A549 (cell line): ENCODE measurements at regions not wholly inside any gene's neighbourhood (a gene's known extent, or its start where the extent isn't known, plus 50 kb on each side); places are given as distances from the start of the nearest gene placed in this dataset.

Source experiments
- BHLHE40 ChIP-seq: IDR thresholded peaks from 2 replicates; pipeline ENCODE4 v1.6.1; 2012; ENCODE audit warnings: low read depth, low read length, inconsistent platforms
- CHD2 ChIP-seq: fragments of 150-350 bp; IDR thresholded peaks from 2 replicates; pipeline ENCODE4 v1.6.1; 2014; ENCODE audit warnings: low read length; ENCODE audit not compliant: partially characterized antibody
- EP300 ChIP-seq, 2 experiments: fragments of >200 bp; sonication (Bioruptor Twin); formaldehyde crosslinking; IDR thresholded peaks; 2 replicates in 1 of 2; 3 replicates in 1 of 2; pipeline ENCODE4 v1.6.1; 2016 to 2017
- ESRRA ChIP-seq: fragments of 150-350 bp; IDR thresholded peaks from 2 replicates; pipeline ENCODE4 v1.6.1; 2014; ENCODE audit warnings: mild to moderate bottlenecking, low read length, borderline replicate concordance
- JUN ChIP-seq, 2 experiments: fragments of >200 bp; sonication (Bioruptor Twin); formaldehyde crosslinking; IDR thresholded peaks; 2 replicates in 1 of 2; 3 replicates in 1 of 2; pipeline ENCODE4 v1.6.1; 2016 to 2017
- JUNB ChIP-seq: fragments of >200 bp; sonication (Bioruptor Twin); formaldehyde crosslinking; IDR thresholded peaks from 2 replicates; pipeline ENCODE4 v1.6.1; 2016
- POLR2A ChIP-seq: IDR thresholded peaks from 2 replicates; pipeline ENCODE4 v1.6.1; 2012; ENCODE audit warnings: mild to moderate bottlenecking, low read length
- POLR2AphosphoS2 ChIP-seq: conservative IDR thresholded peaks from 2 replicates; pipeline ENCODE4 v1.6.1; 2012; ENCODE audit warnings: low read length, improper control_type of control experiment, inconsistent platforms
- RAD21 ChIP-seq, 2 experiments: fragments of >200 bp in 1 of 2; sonication (Bioruptor Twin) in 1 of 2; formaldehyde crosslinking in 1 of 2; IDR thresholded peaks in 1 of 2; conservative IDR thresholded peaks in 1 of 2; 2 replicates in 1 of 2; 3 replicates in 1 of 2; pipeline ENCODE4 v1.6.1; 2012 to 2018; ENCODE audit warnings: inconsistent platforms in 1 of 2
- RFX5 ChIP-seq: fragments of 450-650 bp; IDR thresholded peaks from 2 replicates; pipeline ENCODE4 v1.7.1; 2014; ENCODE audit warnings: antibody characterized with exemption, mild to moderate bottlenecking, moderate library complexity
- SMC3 ChIP-seq: fragments of >200 bp; sonication (Bioruptor Twin); formaldehyde crosslinking; IDR thresholded peaks from 3 replicates; pipeline ENCODE4 v1.6.1; 2018; ENCODE audit warnings: inconsistent platforms
- TF ChIP-seq, protein P1 (sequence below): fragments of >200 bp; sonication (Bioruptor Twin); formaldehyde crosslinking; IDR thresholded peaks from 3 replicates; pipeline ENCODE4 v1.5.1; 2016
- TF ChIP-seq, protein P2 (sequence below): fragments of 200-600 bp; sonication (generic); IDR thresholded peaks from 2 replicates; pipeline ENCODE4 v1.6.1; 2016; ENCODE audit warnings: antibody characterized with exemption, mild to moderate bottlenecking, moderate library complexity

DNA sequence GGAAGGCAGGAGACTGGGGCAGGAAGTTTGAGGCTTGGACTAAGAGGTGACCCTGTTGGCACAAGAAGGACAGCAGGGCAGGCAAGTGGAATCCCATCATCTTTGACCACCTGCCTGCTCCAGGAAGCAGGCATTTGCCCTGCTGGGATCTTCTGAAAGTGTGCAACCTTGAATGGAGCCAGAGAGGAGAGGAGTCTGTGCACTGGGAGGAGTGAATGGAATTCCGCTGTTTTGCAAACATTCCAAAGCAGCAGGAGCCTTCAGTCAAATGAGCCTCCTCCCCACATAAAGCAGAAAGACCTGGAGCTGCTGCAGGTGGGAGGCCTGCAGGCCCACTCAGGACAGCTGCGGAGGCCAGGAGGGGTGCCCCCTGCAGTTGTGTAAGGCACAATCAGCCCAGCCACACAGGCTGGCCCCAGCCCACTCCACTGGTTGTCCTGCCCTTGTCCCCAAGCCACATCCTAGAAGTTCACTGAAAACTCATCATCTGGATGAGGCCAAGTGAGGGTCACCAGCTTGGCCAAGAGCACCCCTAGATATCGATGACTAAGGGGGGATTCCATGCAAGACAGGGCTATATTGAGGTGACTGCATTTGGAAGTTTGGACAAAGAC, 249.5 kb downstream of the RPS24 start:
- TF ChIP-seq, protein P1, sequence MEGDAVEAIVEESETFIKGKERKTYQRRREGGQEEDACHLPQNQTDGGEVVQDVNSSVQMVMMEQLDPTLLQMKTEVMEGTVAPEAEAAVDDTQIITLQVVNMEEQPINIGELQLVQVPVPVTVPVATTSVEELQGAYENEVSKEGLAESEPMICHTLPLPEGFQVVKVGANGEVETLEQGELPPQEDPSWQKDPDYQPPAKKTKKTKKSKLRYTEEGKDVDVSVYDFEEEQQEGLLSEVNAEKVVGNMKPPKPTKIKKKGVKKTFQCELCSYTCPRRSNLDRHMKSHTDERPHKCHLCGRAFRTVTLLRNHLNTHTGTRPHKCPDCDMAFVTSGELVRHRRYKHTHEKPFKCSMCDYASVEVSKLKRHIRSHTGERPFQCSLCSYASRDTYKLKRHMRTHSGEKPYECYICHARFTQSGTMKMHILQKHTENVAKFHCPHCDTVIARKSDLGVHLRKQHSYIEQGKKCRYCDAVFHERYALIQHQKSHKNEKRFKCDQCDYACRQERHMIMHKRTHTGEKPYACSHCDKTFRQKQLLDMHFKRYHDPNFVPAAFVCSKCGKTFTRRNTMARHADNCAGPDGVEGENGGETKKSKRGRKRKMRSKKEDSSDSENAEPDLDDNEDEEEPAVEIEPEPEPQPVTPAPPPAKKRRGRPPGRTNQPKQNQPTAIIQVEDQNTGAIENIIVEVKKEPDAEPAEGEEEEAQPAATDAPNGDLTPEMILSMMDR: no peak
- TF ChIP-seq SMC3 (no peak), JUNB (no peak), POLR2A (no peak), RAD21 (conservative IDR thresholded peaks at IDR 0.05 in 1 of 2, IDR thresholded peaks at IDR 0.05 in 1 of 2) (no peak), CHD2 (no peak), ESRRA (no peak), JUN (IDR thresholded peaks at IDR 0.05) (no peak), EP300 (IDR thresholded peaks at IDR 0.05) (no peak), RFX5 (no peak), POLR2AphosphoS2 (no peak), BHLHE40 (no peak)
- TF ChIP-seq, protein P2, sequence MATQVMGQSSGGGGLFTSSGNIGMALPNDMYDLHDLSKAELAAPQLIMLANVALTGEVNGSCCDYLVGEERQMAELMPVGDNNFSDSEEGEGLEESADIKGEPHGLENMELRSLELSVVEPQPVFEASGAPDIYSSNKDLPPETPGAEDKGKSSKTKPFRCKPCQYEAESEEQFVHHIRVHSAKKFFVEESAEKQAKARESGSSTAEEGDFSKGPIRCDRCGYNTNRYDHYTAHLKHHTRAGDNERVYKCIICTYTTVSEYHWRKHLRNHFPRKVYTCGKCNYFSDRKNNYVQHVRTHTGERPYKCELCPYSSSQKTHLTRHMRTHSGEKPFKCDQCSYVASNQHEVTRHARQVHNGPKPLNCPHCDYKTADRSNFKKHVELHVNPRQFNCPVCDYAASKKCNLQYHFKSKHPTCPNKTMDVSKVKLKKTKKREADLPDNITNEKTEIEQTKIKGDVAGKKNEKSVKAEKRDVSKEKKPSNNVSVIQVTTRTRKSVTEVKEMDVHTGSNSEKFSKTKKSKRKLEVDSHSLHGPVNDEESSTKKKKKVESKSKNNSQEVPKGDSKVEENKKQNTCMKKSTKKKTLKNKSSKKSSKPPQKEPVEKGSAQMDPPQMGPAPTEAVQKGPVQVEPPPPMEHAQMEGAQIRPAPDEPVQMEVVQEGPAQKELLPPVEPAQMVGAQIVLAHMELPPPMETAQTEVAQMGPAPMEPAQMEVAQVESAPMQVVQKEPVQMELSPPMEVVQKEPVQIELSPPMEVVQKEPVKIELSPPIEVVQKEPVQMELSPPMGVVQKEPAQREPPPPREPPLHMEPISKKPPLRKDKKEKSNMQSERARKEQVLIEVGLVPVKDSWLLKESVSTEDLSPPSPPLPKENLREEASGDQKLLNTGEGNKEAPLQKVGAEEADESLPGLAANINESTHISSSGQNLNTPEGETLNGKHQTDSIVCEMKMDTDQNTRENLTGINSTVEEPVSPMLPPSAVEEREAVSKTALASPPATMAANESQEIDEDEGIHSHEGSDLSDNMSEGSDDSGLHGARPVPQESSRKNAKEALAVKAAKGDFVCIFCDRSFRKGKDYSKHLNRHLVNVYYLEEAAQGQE: no peak
